GM12878 (cell line): ENCODE measurements at regions not wholly inside any gene's neighbourhood (a gene's known extent, or its start where the extent isn't known, plus 50 kb on each side); places are given as distances from the start of the nearest gene placed in this dataset.

ENCODE experiments used
- ATF2 ChIP-seq: IDR thresholded peaks from 2 replicates; pipeline ENCODE4 v1.6.1; 2012; ENCODE audit warnings: low read length, inconsistent platforms
- CTCF ChIP-seq, 3 experiments: IDR thresholded peaks in 2 of 3; conservative IDR thresholded peaks in 1 of 3; 2 replicates each; pipeline ENCODE4 v1.5.1; 2011; ENCODE audit warnings: low read depth in 3 of 3, low read length in 3 of 3, mild to moderate bottlenecking in 3 of 3, control low read depth in 2 of 3, moderate library complexity in 2 of 3, inconsistent platforms in 1 of 3, mixed read lengths in 1 of 3; ENCODE audit not compliant: control insufficient read depth in 2 of 3, insufficient read depth in 1 of 3; ENCODE audit errors: extremely low read depth in 1 of 3
- E2F4 ChIP-seq: IDR thresholded peaks from 2 replicates; pipeline ENCODE4 v1.6.1; 2012; ENCODE audit warnings: low read depth, low read length, improper control_type of control experiment
- EZH2 ChIP-seq: IDR thresholded peaks from 2 replicates; pipeline ENCODE4 v1.6.1; 2012; ENCODE audit warnings: low read depth, mild to moderate bottlenecking, control low read depth, inconsistent platforms, low read length, borderline replicate concordance; ENCODE audit not compliant: control insufficient read depth
- HDAC6 ChIP-seq: fragments of 200-600 bp; sonication (generic); IDR thresholded peaks from one replicate; pipeline ENCODE4 v1.8.0; 2017; ENCODE audit warnings: antibody characterized with exemption; ENCODE audit not compliant: unreplicated experiment
- NFIC ChIP-seq: IDR thresholded peaks from 2 replicates; pipeline ENCODE4 v1.6.1; 2012; ENCODE audit warnings: low read depth, mild to moderate bottlenecking, inconsistent platforms, low read length, moderate library complexity
- RELA ChIP-seq: fragments of 450-650 bp; IDR thresholded peaks from 2 replicates; pipeline ENCODE4 v1.8.0; 2014; ENCODE audit warnings: borderline replicate concordance; ENCODE audit not compliant: partially characterized antibody
- RFX5 ChIP-seq: IDR thresholded peaks from 2 replicates; pipeline ENCODE4 v1.6.1; 2011; ENCODE audit warnings: low read depth, low read length, improper control_type of control experiment
- TAF1 ChIP-seq: IDR thresholded peaks from 2 replicates; pipeline ENCODE4 v1.6.1; 2011; ENCODE audit warnings: mild to moderate bottlenecking, low read depth, low read length, borderline replicate concordance
- USF2 ChIP-seq: IDR thresholded peaks from 2 replicates; pipeline ENCODE4 v1.6.1; 2011; ENCODE audit warnings: low read depth, low read length, improper control_type of control experiment, borderline replicate concordance
- ZBED1 ChIP-seq: IDR thresholded peaks from 2 replicates; pipeline ENCODE4 v1.6.1; 2016; ENCODE audit warnings: borderline replicate concordance
- ZNF274 ChIP-seq: IDR thresholded peaks from one replicate; pipeline ENCODE4 v1.8.0; 2011; ENCODE audit not compliant: insufficient read length, insufficient read depth

GRCh38 chr9:87427851-87428506 is 69.7 kb upstream of the DAPK1 start:
- TF ChIP-seq E2F4 (no peak), ATF2 (no peak), CTCF (IDR thresholded peaks at IDR 0.05 in 2 of 3, conservative IDR thresholded peaks at IDR 0.05 in 1 of 3; ENCODE audit: control insufficient read depth in 2 of 3, extremely low read depth in 1 of 3, insufficient read depth in 1 of 3, low read depth in 3 of 3, low read length in 3 of 3) (no peak), EZH2 (no peak), TAF1 (no peak), USF2 (no peak), NFIC (no peak), HDAC6 (no peak), RELA (no peak), RFX5 (no peak), ZBED1 (no peak), ZNF274 (no peak)
